ENCODE measurements at regions not wholly inside any gene's neighbourhood (a gene's known extent, or its start where the extent isn't known, plus 50 kb on each side); places are given as distances from the start of the nearest gene placed in this dataset.

DNA sequence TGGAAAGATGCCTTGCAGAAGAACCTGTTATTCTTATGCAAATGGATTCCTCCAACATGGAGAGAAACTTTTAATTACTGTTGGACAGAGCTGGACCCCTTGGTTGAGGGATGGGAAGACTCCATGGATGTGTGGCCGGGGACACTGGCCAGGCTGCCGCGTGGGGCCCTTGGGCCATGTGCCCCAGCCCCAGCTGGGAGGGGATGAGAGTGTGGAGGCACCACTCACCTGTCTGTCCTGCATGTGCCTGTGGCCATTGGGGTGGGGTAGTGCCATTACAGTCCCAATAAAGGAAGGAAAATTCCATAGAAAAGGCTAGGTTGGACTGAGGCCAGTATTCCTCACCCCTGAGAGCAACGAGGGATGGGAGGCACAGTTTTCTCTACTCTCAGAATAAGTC is 564.5 kb upstream of the PTBP2 start:
- 80 to 85% methylated on average over 1 to 4 of the region's 4 CpGs for WGBS, 2 donors (ENCODE audit: low coverage in 1 of 2)
- Histone ChIP-seq H3K9me3 (peaks cover 6 to 10% of the 10 kb centered on the region in 2 donors), H3K27me3 (no peaks in the 10 kb centered on the region), H3K4me1 (no peaks in the 10 kb centered on the region), H3K36me3 (no peaks in the 10 kb centered on the region), H3K27ac (no peak overlapping the region), H3K4me3 (no peak overlapping the region)
- DNase-seq, result no peak
- no peak for TF ChIP-seq POLR2A (IDR thresholded peaks at IDR 0.05)
- no peak for TF ChIP-seq POLR2AphosphoS5 (IDR thresholded peaks at IDR 0.05)
- no peak for TF ChIP-seq EP300 (IDR thresholded peaks at IDR 0.05; ENCODE audit: low read depth)
- no peak for TF ChIP-seq CTCF (IDR thresholded peaks at IDR 0.05)
- intact Hi-C loops (cut with DNase I; ENCODE audit: low total_unique reads), result no loop called here
- in situ Hi-C loops (cut with MboI; ENCODE audit: low pct_ligation_motif_present in 1 of 4, low pct_unique_long_range_greater_than_20kb in 1 of 4, low sequenced_read_pairs in 3 of 4), result no loop called here

GRCh38 chr1:96159379-96159778 is 562.2 kb upstream of the PTBP2 start:
- TF ChIP-seq POLR2A (IDR thresholded peaks at IDR 0.05) (no peak), POLR2AphosphoS5 (IDR thresholded peaks at IDR 0.05) (no peak), EP300 (IDR thresholded peaks at IDR 0.05; ENCODE audit: low read depth) (no peak), CTCF (IDR thresholded peaks at IDR 0.05) (no peak)
- no peaks in the 10 kb centered on the region for H3K36me3 ChIP-seq
- no peak for DNase-seq
- 76 to 88% methylated on average over 2 of the region's 2 CpGs for WGBS, 2 donors (ENCODE audit: low coverage in 1 of 2)
- intact Hi-C loops (cut with DNase I; ENCODE audit: low total_unique reads) (no loop called here), in situ Hi-C loops (cut with MboI; ENCODE audit: low pct_ligation_motif_present in 1 of 4, low pct_unique_long_range_greater_than_20kb in 1 of 4, low sequenced_read_pairs in 3 of 4) (no loop called here)
- no peaks in the 10 kb centered on the region for H3K4me1 ChIP-seq
- peaks cover 6 to 9% of the 10 kb centered on the region in 2 donors for H3K9me3 ChIP-seq
- H3K27ac ChIP-seq, result no peak overlapping the region
- H3K4me3 ChIP-seq, result no peak overlapping the region
- H3K27me3 ChIP-seq, result no peaks in the 10 kb centered on the region

DNA sequence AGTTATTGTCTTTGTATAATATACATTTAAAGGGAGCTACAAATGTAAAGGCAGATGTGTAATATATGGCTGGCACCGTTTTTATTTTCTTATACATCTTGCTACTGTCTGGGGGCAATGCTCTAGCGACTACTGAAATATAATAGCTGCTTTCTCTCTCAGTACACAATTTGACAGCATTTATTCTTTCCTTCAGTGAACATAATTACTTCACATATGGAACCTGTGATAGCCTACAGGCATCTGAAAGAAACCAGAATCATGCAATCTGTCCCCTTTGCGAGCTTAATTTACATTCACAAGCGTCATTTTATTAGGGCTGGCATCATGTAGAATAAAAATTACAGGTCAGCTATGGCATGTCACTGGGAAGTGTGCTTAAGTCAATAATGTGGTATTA is 557.5 kb upstream of the PTBP2 start:
- intact Hi-C loops (cut with DNase I; ENCODE audit: low total_unique reads) (no loop called here), in situ Hi-C loops (cut with MboI; ENCODE audit: low pct_ligation_motif_present in 1 of 4, low pct_unique_long_range_greater_than_20kb in 1 of 4, low sequenced_read_pairs in 3 of 4) (no loop called here)
- H3K27me3 ChIP-seq, result no peaks in the 10 kb centered on the region
- H3K9me3 ChIP-seq, result no peaks in the 10 kb centered on the region
- no peak for DNase-seq
- WGBS, 2 donors (ENCODE audit: low coverage in 1 of 2), result 56 to 59% methylated on average over 4 of the region's 4 CpGs
- no peaks in the 10 kb centered on the region for H3K36me3 ChIP-seq
- H3K27ac ChIP-seq, result no peak overlapping the region
- H3K4me1 ChIP-seq, result no peaks in the 10 kb centered on the region
- TF ChIP-seq CTCF (IDR thresholded peaks at IDR 0.05), result no peak
- no peak overlapping the region for H3K4me3 ChIP-seq

DNA sequence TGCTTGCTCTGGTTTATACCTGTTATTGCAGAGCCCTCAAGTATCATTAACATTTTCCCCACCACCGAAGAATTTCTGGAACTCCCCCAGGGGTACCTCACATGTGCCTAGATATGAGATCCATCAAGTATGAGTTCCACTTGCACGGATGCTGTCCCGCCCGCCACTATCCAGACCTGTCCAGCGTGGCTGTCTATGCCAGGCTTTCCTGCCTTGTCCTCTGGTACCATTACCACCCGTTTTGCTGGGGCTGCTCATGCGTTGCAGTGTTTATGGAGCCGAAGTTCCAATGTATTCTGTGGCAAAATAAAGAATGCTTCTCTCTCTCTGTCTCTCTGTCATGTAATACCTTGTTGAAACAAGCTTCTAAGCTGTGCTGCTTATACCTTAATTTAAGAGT is 543.5 kb upstream of the PTBP2 start:
- no peak overlapping the region for H3K27ac ChIP-seq
- no peaks in the 10 kb centered on the region for H3K36me3 ChIP-seq
- DNase-seq, result no peak
- WGBS, 2 donors (ENCODE audit: low coverage in 1 of 2), result 82% methylated on average over 8 of the region's 8 CpGs; no CpG with 5 or more reads in 1 of the 2 donors
- in situ Hi-C loops (cut with MboI; ENCODE audit: low pct_ligation_motif_present in 1 of 4, low pct_unique_long_range_greater_than_20kb in 1 of 4, low sequenced_read_pairs in 3 of 4) (no loop called here), intact Hi-C loops (cut with DNase I; ENCODE audit: low total_unique reads) (no loop called here)
- no peaks in the 10 kb centered on the region for H3K27me3 ChIP-seq
- H3K9me3 ChIP-seq, result no peaks in the 10 kb centered on the region
- no peaks in the 10 kb centered on the region for H3K4me1 ChIP-seq
- no peak for TF ChIP-seq CTCF (IDR thresholded peaks at IDR 0.05)
- TF ChIP-seq POLR2A (IDR thresholded peaks at IDR 0.05), result no peak
- H3K4me3 ChIP-seq, result no peak overlapping the region
